ENCODE measurements at regions not wholly inside any gene's neighbourhood (a gene's known extent, or its start where the extent isn't known, plus 50 kb on each side); places are given as distances from the start of the nearest gene placed in this dataset.

DNA sequence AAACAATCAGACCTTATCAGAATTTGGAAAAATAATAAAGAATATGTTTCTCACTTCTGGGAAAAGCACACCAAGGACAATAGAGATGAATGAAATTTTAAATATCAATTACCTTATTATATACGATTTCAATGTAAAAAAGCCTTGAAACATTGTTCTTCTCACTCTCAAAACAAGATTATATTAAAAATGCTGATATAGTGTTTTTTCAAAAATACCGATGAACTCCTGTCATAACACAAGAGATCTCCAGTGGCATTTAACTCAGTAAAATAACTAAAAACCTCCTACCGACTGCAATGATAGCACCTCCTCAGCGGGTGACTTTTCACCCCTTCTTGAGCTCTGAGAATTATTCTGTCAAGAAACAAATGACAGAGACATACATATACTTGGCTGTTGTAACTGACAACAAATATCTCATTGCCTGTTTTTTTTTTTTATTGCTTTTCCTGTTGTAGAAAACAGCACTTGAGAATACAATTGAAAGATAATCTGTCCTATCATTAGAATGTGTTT lies 1237.3 kb downstream of the C4orf33 start:
- H3K27ac ChIP-seq = no peak overlapping the region
- no peaks in the 10 kb centered on the region for H3K36me3 ChIP-seq (replicated peaks)
- no peaks in the 10 kb centered on the region for H3K27me3 ChIP-seq (replicated peaks)
- TF ChIP-seq, protein P1, sequence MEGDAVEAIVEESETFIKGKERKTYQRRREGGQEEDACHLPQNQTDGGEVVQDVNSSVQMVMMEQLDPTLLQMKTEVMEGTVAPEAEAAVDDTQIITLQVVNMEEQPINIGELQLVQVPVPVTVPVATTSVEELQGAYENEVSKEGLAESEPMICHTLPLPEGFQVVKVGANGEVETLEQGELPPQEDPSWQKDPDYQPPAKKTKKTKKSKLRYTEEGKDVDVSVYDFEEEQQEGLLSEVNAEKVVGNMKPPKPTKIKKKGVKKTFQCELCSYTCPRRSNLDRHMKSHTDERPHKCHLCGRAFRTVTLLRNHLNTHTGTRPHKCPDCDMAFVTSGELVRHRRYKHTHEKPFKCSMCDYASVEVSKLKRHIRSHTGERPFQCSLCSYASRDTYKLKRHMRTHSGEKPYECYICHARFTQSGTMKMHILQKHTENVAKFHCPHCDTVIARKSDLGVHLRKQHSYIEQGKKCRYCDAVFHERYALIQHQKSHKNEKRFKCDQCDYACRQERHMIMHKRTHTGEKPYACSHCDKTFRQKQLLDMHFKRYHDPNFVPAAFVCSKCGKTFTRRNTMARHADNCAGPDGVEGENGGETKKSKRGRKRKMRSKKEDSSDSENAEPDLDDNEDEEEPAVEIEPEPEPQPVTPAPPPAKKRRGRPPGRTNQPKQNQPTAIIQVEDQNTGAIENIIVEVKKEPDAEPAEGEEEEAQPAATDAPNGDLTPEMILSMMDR (IDR thresholded peaks at IDR 0.05; ENCODE audit: low read depth, low read length, missing control alignments) = no peak
- DNase-seq = no peak
- H3K4me3 ChIP-seq (ENCODE audit: low read depth, low read length) = no peak overlapping the region
- in situ Hi-C loops (cut with HindIII; ENCODE audit: low pct_ligation_motif_present, low sequenced_read_pairs) = no loop called here

DNA sequence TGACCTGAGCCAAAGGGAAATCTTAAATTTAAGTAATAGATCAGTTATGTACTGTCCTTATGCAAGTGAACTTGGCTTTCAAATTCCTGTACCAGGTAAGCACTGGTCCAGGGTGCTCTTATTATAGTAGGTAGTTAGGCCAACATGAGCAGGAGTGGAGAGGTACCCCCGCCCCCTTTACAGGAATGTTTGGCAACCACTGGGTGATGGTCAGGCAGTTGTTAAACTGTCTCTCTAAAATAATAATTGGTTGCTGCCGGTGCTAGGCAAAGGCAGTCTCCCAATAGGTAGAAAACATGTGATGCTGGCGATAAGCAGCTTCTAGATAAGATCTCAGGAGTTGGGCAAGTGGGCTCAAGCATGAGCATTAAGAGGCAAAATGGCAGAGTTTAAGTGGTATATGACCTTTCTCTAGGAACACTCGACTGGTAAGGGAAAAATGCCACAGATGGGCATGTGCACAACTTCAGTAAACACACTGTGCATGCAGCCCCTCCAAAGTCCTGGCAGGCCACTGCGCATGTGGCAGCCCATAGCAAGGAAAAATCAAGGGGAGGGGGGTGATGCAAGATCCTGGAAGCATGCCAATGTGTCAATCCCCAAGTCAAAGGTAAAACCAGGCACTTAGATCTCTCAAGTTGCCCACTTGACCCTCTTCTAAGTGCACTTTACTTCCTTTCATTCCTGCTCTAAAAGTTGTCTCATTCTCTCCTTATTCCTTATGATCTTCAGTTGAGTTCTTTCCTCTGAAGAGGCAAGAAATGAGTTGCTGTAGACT lies 1239.7 kb downstream of the C4orf33 start:
- H3K36me3 ChIP-seq (replicated peaks) = no peaks in the 10 kb centered on the region
- H3K27me3 ChIP-seq (replicated peaks) = no peaks in the 10 kb centered on the region
- TF ChIP-seq, protein P1 (IDR thresholded peaks at IDR 0.05; ENCODE audit: low read depth, low read length, missing control alignments) = no peak
- H3K4me3 ChIP-seq (ENCODE audit: low read depth, low read length) = no peak overlapping the region
- in situ Hi-C loops (cut with HindIII; ENCODE audit: low pct_ligation_motif_present, low sequenced_read_pairs) = no loop called here
- H3K27ac ChIP-seq = no peak overlapping the region
- no peak for DNase-seq

DNA sequence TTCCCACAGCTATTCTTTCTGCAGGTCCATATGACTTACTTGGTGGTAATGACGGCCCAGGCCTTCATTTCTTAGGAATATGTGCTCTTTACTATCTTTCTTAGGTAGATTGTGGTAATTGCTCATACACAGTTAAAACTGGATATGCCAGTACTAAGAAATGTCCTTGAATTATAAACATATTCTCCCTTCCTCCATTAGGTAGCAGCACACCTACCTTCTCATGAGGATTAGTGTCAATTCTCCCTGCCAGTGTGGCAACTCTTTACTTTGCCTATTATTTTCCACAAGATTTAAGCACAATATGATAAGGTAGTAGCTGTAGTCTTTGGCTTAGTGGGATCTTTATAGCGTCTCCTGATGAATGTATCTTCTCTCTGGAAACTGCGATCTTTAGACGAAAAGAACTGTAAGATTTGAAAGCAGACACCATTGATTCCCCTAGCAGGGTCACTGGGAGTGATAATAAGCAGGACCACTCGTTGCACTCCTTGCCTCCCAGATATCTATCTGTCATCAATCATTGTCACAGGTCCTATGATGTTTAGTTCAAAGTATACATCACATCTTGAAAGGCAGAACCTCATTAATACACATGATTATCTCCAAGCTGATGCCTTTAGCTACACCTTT lies 1240.7 kb downstream of the C4orf33 start:
- peak; percentile 34 for DNase-seq
- Histone ChIP-seq H3K27me3 (replicated peaks) (no peaks in the 10 kb centered on the region), H3K27ac (no peak overlapping the region), H3K36me3 (replicated peaks) (no peaks in the 10 kb centered on the region), H3K4me3 (ENCODE audit: low read depth, low read length) (no peak overlapping the region)
- TF ChIP-seq, protein P1 (IDR thresholded peaks at IDR 0.05; ENCODE audit: low read depth, low read length, missing control alignments) = peak; percentile 65
- in situ Hi-C loops (cut with HindIII; ENCODE audit: low pct_ligation_motif_present, low sequenced_read_pairs) = no loop called here

DNA sequence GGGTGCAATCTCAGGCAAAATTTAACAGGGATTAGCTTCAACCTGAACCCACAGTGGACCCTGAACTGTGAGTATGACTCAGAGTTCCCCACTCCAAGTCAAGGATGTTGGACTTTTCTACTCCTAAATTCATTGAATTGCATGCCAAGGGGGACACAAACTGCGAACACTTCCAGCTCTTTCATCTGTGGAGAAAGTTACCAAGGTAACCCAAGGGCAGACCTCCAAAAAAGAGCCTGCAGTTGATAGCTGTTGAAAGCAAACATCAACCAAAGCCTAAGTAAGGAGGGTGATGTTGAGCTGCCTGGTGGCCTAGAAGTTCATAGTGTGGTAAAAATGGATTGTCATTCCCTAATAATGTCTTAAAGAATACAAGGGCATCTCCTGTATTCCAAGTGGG lies 1242.9 kb downstream of the C4orf33 start:
- Histone ChIP-seq H3K36me3 (replicated peaks) (no peaks in the 10 kb centered on the region), H3K27me3 (replicated peaks) (no peaks in the 10 kb centered on the region), H3K27ac (no peak overlapping the region), H3K4me3 (ENCODE audit: low read depth, low read length) (no peak overlapping the region)
- TF ChIP-seq, protein P1 (IDR thresholded peaks at IDR 0.05; ENCODE audit: low read depth, low read length, missing control alignments) = no peak
- no peak for DNase-seq
- in situ Hi-C loops (cut with HindIII; ENCODE audit: low pct_ligation_motif_present, low sequenced_read_pairs) = no loop called here

DNA sequence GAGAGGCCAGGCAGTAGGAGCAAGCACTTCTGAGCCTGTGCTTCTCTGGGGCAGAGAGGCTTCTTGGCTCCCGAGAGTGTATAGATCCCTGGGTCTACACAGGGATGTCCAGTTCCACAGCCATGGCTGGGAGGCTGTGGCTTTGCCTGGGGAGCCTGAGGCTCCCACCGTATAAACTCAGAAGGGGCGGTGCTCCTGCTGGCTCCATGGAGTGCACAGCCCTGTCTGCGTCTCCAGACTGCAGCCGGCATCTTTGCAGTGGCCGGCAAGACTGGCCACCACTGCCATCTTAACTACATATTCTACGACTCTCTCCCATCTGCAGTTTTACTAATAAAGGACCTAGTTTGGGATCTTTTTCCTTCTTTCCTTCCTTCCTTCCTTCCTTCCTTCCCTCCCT lies 1253.8 kb downstream of the C4orf33 start:
- Histone ChIP-seq H3K27ac (no peak overlapping the region), H3K27me3 (replicated peaks) (no peaks in the 10 kb centered on the region), H3K4me3 (ENCODE audit: low read depth, low read length) (no peak overlapping the region), H3K36me3 (replicated peaks) (no peaks in the 10 kb centered on the region)
- DNase-seq = no peak
- TF ChIP-seq, protein P1 (IDR thresholded peaks at IDR 0.05; ENCODE audit: low read depth, low read length, missing control alignments) = no peak
- in situ Hi-C loops (cut with HindIII; ENCODE audit: low pct_ligation_motif_present, low sequenced_read_pairs) = no loop called here

Measured in brain microvascular endothelial cell (primary cell).